Stimulated activated naive B cell treated with anti-CD40 and anti-IgM and Interleukin-4, amounts not matched to agents 10 μg/mL and 1 μg/mL and 100 μg/mL, for 72 hours (primary cell): ENCODE measurements at regions not wholly inside any gene's neighbourhood (a gene's known extent, or its start where the extent isn't known, plus 50 kb on each side); places are given as distances from the start of the nearest gene placed in this dataset.

ENCODE experiments used
- ATAC-seq, 2 donors: fragments of 150-1000 bp; cut with Tn5 transposase; replicated peaks; 2 replicates each; pipeline ENCODE4 v1.10.0; 2021; ENCODE audit warnings: moderate library complexity in 1 of 2
- DNase-seq: peaks from one replicate; pipeline ENCODE4 v3.0.0; 2021
- H3K27ac Mint-ChIP-seq: one replicate; pipeline ENCODE4 v1.8.0; 2022; ENCODE audit warnings: mild to moderate bottlenecking, mixed read lengths
- H3K27me3 Mint-ChIP-seq, 2 donors: one replicate each; pipeline ENCODE4 v1.8.0; 2022; ENCODE audit warnings: mixed read lengths in 2 of 2
- H3K36me3 Mint-ChIP-seq, 2 donors: one replicate each; pipeline ENCODE4 v1.8.0; 2022; ENCODE audit warnings: mixed read lengths in 2 of 2, mild to moderate bottlenecking in 1 of 2
- H3K4me1 Mint-ChIP-seq, 2 donors: one replicate each; pipeline ENCODE4 v1.8.0; 2022; ENCODE audit warnings: mixed read lengths in 2 of 2, mild to moderate bottlenecking in 1 of 2
- H3K4me3 Mint-ChIP-seq, 2 donors: one replicate each; pipeline ENCODE4 v1.8.0; 2022; ENCODE audit warnings: mild to moderate bottlenecking in 2 of 2, mixed read lengths in 2 of 2, moderate library complexity in 1 of 2
- H3K9me3 Mint-ChIP-seq, 2 donors: one replicate each; pipeline ENCODE4 v1.8.0; 2022; ENCODE audit warnings: mixed read lengths in 2 of 2, mild to moderate bottlenecking in 1 of 2

GRCh38 chr5:4208537-4208936 lies 612.9 kb downstream of the IRX1 start:
- Mint-ChIP-seq H3K4me1 (no peaks in the 10 kb centered on the region), H3K9me3 (peaks cover 0 to 10% of the 10 kb centered on the region in 2 donors), H3K36me3 (no peaks in the 10 kb centered on the region), H3K27ac (no peak overlapping the region), H3K4me3 (no peak overlapping the region), H3K27me3 (no peaks in the 10 kb centered on the region)
- ATAC-seq: no peak
- no peak for DNase-seq

DNA sequence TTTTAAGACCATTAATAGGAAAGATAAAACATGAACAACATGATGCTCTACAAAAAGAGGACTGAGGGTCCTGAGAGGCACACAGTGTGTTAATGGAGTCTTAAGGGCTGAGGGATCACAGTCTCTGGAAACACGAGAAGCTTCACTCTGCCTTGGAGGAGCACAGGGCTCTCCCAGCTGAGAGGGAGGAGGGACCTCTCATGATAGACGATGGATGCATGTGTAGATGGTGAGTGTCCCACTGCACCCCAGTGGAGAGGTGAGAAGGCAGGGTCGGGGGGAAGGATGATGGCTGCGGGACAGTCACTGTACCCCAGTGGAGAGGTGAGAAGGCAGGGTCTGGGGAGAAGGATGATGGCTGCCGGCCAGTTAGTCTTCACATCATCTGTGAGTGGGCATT lies 613.4 kb downstream of the IRX1 start:
- DNase-seq (no peak), ATAC-seq (no peak)
- H3K27ac Mint-ChIP-seq: no peak overlapping the region
- H3K4me3 Mint-ChIP-seq: no peak overlapping the region
- H3K27me3 Mint-ChIP-seq: no peaks in the 10 kb centered on the region
- no peaks in the 10 kb centered on the region for H3K36me3 Mint-ChIP-seq
- peaks cover 0 to 10% of the 10 kb centered on the region in 2 donors for H3K9me3 Mint-ChIP-seq
- H3K4me1 Mint-ChIP-seq: no peaks in the 10 kb centered on the region

- no peak overlapping the region for H3K27ac Mint-ChIP-seq
- no peak for ATAC-seq
- no peak for DNase-seq
- no peaks in the 10 kb centered on the region for H3K36me3 Mint-ChIP-seq
- H3K27me3 Mint-ChIP-seq: no peaks in the 10 kb centered on the region
- H3K4me1 Mint-ChIP-seq: no peaks in the 10 kb centered on the region
- no peak overlapping the region for H3K4me3 Mint-ChIP-seq
- H3K9me3 Mint-ChIP-seq: peaks cover 4 to 10% of the 10 kb centered on the region in 2 donors
Observed at GRCh38 chr5:4212071-4212739, 616.6 kb downstream of the IRX1 start.

- Mint-ChIP-seq H3K4me1 (no peaks in the 10 kb centered on the region), H3K4me3 (no peak overlapping the region)
- no peak for ATAC-seq
Observed at GRCh38 chr5:4212981-4213819, 617.6 kb downstream of the IRX1 start.

DNA sequence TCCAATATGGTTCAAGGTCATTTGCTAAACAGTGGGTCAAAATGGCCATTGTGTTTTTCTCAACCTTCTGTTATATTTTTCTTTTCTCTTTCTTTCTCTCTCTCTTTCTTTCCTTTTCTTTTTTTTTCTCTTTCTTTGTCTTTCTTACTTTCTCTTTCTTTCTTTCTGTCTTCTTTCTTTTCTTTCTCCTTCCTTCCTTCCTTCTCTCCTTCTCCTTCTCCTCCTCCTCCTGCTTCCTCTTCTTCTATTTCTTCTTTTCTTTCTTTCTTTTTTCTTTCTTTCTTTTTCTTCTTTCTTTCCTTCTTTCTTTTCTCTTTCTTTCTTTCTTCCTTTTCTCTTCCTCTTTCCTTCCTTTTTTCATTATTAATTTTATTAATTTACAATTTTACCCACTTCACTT lies 619.5 kb downstream of the IRX1 start:
- DNase-seq (no peak), ATAC-seq (no peak)
- no peak overlapping the region for H3K4me3 Mint-ChIP-seq
- H3K27me3 Mint-ChIP-seq: no peaks in the 10 kb centered on the region
- no peaks in the 10 kb centered on the region for H3K4me1 Mint-ChIP-seq
- H3K36me3 Mint-ChIP-seq: no peaks in the 10 kb centered on the region
- peaks cover 3 to 4% of the 10 kb centered on the region in 2 donors for H3K9me3 Mint-ChIP-seq
- H3K27ac Mint-ChIP-seq: no peak overlapping the region

More at GRCh38 chr5:4212981-4213819, 617.6 kb downstream of the IRX1 start:
- no peak for DNase-seq
- no peaks in the 10 kb centered on the region for H3K36me3 Mint-ChIP-seq
- no peaks in the 10 kb centered on the region for H3K27me3 Mint-ChIP-seq
- H3K9me3 Mint-ChIP-seq: peaks cover 4 to 10% of the 10 kb centered on the region in 2 donors
- no peak overlapping the region for H3K27ac Mint-ChIP-seq

DNA sequence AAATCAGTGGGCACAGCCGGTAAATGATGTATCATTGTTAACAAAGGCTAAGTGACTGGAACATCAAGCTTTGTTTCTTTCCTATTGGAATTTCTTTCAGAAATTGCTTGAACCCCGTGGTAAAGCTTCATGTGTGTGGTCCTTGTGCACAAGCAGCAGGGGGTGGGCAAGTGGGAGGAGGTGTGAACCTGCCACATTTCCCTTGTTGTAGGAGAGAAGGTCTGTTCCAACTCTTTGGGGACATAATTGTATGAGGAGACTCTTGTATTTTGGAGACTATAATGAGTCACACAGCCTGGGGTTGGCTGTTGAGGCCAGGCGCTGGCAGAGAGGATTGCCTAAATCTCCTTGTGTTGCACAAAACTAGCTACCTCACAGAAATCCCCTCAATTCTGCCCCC lies 620.5 kb downstream of the IRX1 start:
- H3K4me3 Mint-ChIP-seq: no peak overlapping the region
- peaks cover 3 to 4% of the 10 kb centered on the region in 2 donors for H3K9me3 Mint-ChIP-seq
- H3K27ac Mint-ChIP-seq: no peak overlapping the region
- no peaks in the 10 kb centered on the region for H3K36me3 Mint-ChIP-seq
- no peaks in the 10 kb centered on the region for H3K4me1 Mint-ChIP-seq
- DNase-seq (no peak), ATAC-seq (no peak)
- H3K27me3 Mint-ChIP-seq: no peaks in the 10 kb centered on the region

- no peak for DNase-seq
- Mint-ChIP-seq H3K27ac (no peak overlapping the region), H3K4me1 (no peaks in the 10 kb centered on the region), H3K9me3 (peaks cover 0 to 8% of the 10 kb centered on the region in 2 donors), H3K27me3 (no peaks in the 10 kb centered on the region), H3K36me3 (no peaks in the 10 kb centered on the region), H3K4me3 (no peak overlapping the region)
- ATAC-seq: no peak
Observed at GRCh38 chr5:4220016-4220415, 624.4 kb downstream of the IRX1 start.

- no peaks in the 10 kb centered on the region for H3K4me1 Mint-ChIP-seq
- H3K4me3 Mint-ChIP-seq: no peak overlapping the region
- DNase-seq (no peak), ATAC-seq (no peak)
- H3K9me3 Mint-ChIP-seq: peaks cover 0 to 4% of the 10 kb centered on the region in 2 donors
- no peak overlapping the region for H3K27ac Mint-ChIP-seq
- H3K27me3 Mint-ChIP-seq: no peaks in the 10 kb centered on the region
- H3K36me3 Mint-ChIP-seq: no peaks in the 10 kb centered on the region
Observed at GRCh38 chr5:4221048-4221447, 625.4 kb downstream of the IRX1 start.

DNA sequence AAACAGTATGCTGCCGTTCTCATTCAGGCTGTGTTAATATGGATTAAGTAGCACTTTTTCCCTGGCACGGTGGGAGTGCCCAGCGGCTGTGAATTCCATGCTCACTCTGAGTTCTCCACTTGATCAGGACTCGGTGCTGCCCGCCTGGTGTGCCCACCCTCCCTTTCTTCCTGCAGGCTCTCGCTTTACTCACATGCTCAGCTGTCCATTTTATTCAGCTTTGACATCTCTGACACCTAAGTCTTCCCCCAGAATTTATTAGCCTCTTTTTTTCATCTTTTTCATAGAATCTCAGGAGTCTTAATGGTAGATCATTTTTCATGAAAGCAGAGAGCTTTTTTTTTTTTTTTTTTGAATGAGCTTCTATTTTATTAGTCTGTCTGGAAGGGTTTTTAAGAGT lies 626.5 kb downstream of the IRX1 start:
- H3K36me3 Mint-ChIP-seq: no peaks in the 10 kb centered on the region
- DNase-seq: no peak
- ATAC-seq: no peak
- no peaks in the 10 kb centered on the region for H3K27me3 Mint-ChIP-seq
- H3K27ac Mint-ChIP-seq: no peak overlapping the region
- peaks cover 0 to 4% of the 10 kb centered on the region in 2 donors for H3K9me3 Mint-ChIP-seq
- H3K4me3 Mint-ChIP-seq: no peak overlapping the region
- H3K4me1 Mint-ChIP-seq: no peaks in the 10 kb centered on the region

GRCh38 chr5:4222821-4223220 lies 627.2 kb downstream of the IRX1 start:
- no peaks in the 10 kb centered on the region for H3K4me1 Mint-ChIP-seq
- no peak overlapping the region for H3K27ac Mint-ChIP-seq
- no peaks in the 10 kb centered on the region for H3K27me3 Mint-ChIP-seq
- peaks cover 0 to 4% of the 10 kb centered on the region in 2 donors for H3K9me3 Mint-ChIP-seq
- no peak overlapping the region for H3K4me3 Mint-ChIP-seq
- H3K36me3 Mint-ChIP-seq: no peaks in the 10 kb centered on the region
- no peak for ATAC-seq
- no peak for DNase-seq

DNA sequence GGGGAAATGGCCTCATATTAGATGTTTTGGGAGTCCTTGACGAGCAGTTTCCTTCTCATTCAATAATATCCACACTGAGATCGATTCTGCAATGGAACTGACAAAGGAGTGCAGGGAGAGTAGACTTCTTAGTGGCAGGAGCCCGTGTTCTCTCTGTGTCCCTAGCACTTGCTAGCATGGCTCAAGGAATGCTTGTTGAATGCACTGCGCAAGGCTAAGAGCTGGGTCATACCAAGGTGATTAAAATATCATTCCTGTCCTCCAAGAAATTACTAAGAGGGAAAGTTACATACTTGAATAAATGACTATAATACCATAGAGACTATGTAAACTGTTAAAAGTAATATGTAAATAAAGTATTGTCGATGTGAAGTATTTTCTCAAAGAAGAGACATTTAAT lies 630.1 kb downstream of the IRX1 start:
- DNase-seq: no peak
- Mint-ChIP-seq H3K4me3 (no peak overlapping the region), H3K4me1 (no peaks in the 10 kb centered on the region), H3K27ac (no peak overlapping the region), H3K27me3 (no peaks in the 10 kb centered on the region), H3K36me3 (no peaks in the 10 kb centered on the region), H3K9me3 (peaks cover 0 to 4% of the 10 kb centered on the region in 2 donors)
- no peak for ATAC-seq

DNA sequence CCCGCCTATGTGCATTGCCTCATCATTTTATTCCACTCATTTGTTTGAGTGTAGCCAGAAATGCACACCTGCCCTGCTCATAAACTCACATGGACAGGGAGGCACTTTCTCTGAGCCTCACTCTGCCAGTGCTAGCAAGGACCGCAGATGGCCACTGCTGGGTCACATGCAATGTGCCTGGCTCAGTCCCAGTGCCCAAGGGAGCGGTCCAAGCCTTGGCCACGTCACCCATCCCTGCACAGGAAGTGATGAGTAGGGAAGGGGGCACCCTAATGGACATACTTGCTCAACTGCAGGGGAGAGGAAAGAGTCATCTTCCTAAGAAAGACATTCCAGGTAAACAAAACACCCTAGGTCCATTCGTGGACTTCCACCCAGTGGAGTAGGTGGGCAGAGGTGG lies 630.9 kb downstream of the IRX1 start:
- H3K27ac Mint-ChIP-seq: no peak overlapping the region
- H3K4me3 Mint-ChIP-seq: no peak overlapping the region
- no peaks in the 10 kb centered on the region for H3K36me3 Mint-ChIP-seq
- no peaks in the 10 kb centered on the region for H3K4me1 Mint-ChIP-seq
- no peaks in the 10 kb centered on the region for H3K27me3 Mint-ChIP-seq
- H3K9me3 Mint-ChIP-seq: peaks cover 0 to 4% of the 10 kb centered on the region in 2 donors
- no peak for ATAC-seq
- DNase-seq: no peak

DNA sequence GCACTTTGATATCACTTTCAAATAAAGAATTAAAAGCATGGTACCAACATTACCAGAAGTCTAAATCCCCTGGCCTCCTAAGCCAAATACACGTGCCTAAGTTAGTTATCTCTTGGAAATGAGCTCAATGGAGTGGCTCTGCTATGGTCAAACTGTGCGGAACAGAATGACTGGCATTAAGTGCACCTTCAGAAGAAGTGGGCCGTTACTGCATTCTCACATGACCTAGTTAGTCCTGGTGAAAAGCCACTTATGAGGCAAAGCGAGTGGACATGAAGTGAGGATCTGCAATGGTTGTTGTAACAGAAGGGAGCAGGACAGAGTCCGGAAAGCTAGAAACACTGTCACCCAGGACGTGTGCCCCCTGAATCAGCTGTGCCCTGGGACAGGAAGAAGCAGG lies 633.1 kb downstream of the IRX1 start:
- ATAC-seq (no peak), DNase-seq (no peak)
- no peaks in the 10 kb centered on the region for H3K4me1 Mint-ChIP-seq
- no peak overlapping the region for H3K4me3 Mint-ChIP-seq
- H3K9me3 Mint-ChIP-seq: peaks cover 2% of the 10 kb centered on the region in 2 donors
- H3K27ac Mint-ChIP-seq: no peak overlapping the region
- H3K36me3 Mint-ChIP-seq: no peaks in the 10 kb centered on the region
- no peaks in the 10 kb centered on the region for H3K27me3 Mint-ChIP-seq

- H3K36me3 Mint-ChIP-seq: no peaks in the 10 kb centered on the region
- H3K27ac Mint-ChIP-seq: no peak overlapping the region
- DNase-seq (no peak), ATAC-seq (no peak)
- no peaks in the 10 kb centered on the region for H3K27me3 Mint-ChIP-seq
- no peak overlapping the region for H3K4me3 Mint-ChIP-seq
- H3K4me1 Mint-ChIP-seq: no peaks in the 10 kb centered on the region
- peaks cover 4 to 9% of the 10 kb centered on the region in 2 donors for H3K9me3 Mint-ChIP-seq
Observed at GRCh38 chr5:4229414-4230292, 634.0 kb downstream of the IRX1 start.
